Osteocyte (in vitro differentiated cells): ENCODE measurements at regions not wholly inside any gene's neighbourhood (a gene's known extent, or its start where the extent isn't known, plus 50 kb on each side); places are given as distances from the start of the nearest gene placed in this dataset.

ENCODE experiments used
- DNase-seq: peaks from one replicate; pipeline ENCODE4 v3.0.0; 2021; ENCODE audit warnings: mixed read lengths; ENCODE audit not compliant: unreplicated experiment; ENCODE audit errors: extremely low spot score
- H3K27ac Mint-ChIP-seq: one replicate; pipeline ENCODE4 v1.8.0; 2021; ENCODE audit warnings: mild to moderate bottlenecking, mixed read lengths; ENCODE audit not compliant: unreplicated experiment
- H3K27me3 Mint-ChIP-seq: one replicate; pipeline ENCODE4 v1.8.0; 2021; ENCODE audit warnings: mixed read lengths; ENCODE audit not compliant: unreplicated experiment
- H3K36me3 Mint-ChIP-seq: one replicate; pipeline ENCODE4 v1.8.0; 2021; ENCODE audit warnings: mixed read lengths; ENCODE audit not compliant: unreplicated experiment
- H3K4me1 Mint-ChIP-seq: one replicate; pipeline ENCODE4 v1.8.0; 2021; ENCODE audit warnings: mixed read lengths; ENCODE audit not compliant: unreplicated experiment
- H3K4me3 Mint-ChIP-seq: one replicate; pipeline ENCODE4 v1.8.0; 2021; ENCODE audit warnings: mild to moderate bottlenecking, moderate library complexity, mixed read lengths; ENCODE audit not compliant: unreplicated experiment
- H3K9me3 Mint-ChIP-seq: one replicate; pipeline ENCODE4 v1.8.0; 2021; ENCODE audit warnings: mixed read lengths; ENCODE audit not compliant: unreplicated experiment
- CTCF ChIP-seq: fragments of 200-600 bp; sonication (generic); IDR thresholded peaks from 2 replicates; pipeline ENCODE4 v1.5.0; 2021; ENCODE audit warnings: antibody characterized with exemption, mild to moderate bottlenecking, moderate library complexity

- Mint-ChIP-seq H3K9me3 (no peaks in the 10 kb centered on the region), H3K27ac (no peak overlapping the region), H3K4me1 (no peaks in the 10 kb centered on the region), H3K36me3 (no peaks in the 10 kb centered on the region), H3K27me3 (peaks cover 29% of the 10 kb centered on the region), H3K4me3 (no peak overlapping the region)
- no peak for DNase-seq
- TF ChIP-seq CTCF, result no peak
These were observed 55.3 kb upstream of the NOL4 start for GRCh38 chr18:34280000-34280399.

- no peaks in the 10 kb centered on the region for H3K4me1 Mint-ChIP-seq
- H3K27ac Mint-ChIP-seq, result no peak overlapping the region
- no peaks in the 10 kb centered on the region for H3K36me3 Mint-ChIP-seq
- TF ChIP-seq CTCF, result no peak
- no peaks in the 10 kb centered on the region for H3K9me3 Mint-ChIP-seq
- peaks cover 24% of the 10 kb centered on the region for H3K27me3 Mint-ChIP-seq
- no peak for DNase-seq
- no peak overlapping the region for H3K4me3 Mint-ChIP-seq
These were observed 55.9 kb upstream of the NOL4 start for GRCh38 chr18:34280653-34281052.

GRCh38 chr18:34281290-34281689, 56.6 kb upstream of the NOL4 start:
- no peak for DNase-seq
- Mint-ChIP-seq H3K36me3 (no peaks in the 10 kb centered on the region), H3K9me3 (no peaks in the 10 kb centered on the region), H3K27ac (no peak overlapping the region), H3K4me3 (no peak overlapping the region), H3K27me3 (peaks cover 23% of the 10 kb centered on the region), H3K4me1 (no peaks in the 10 kb centered on the region)
- no peak for TF ChIP-seq CTCF

- no peak for TF ChIP-seq CTCF
- H3K4me1 Mint-ChIP-seq, result no peaks in the 10 kb centered on the region
- no peaks in the 10 kb centered on the region for H3K36me3 Mint-ChIP-seq
- H3K9me3 Mint-ChIP-seq, result no peaks in the 10 kb centered on the region
- peaks cover 21% of the 10 kb centered on the region for H3K27me3 Mint-ChIP-seq
- H3K4me3 Mint-ChIP-seq, result no peak overlapping the region
- H3K27ac Mint-ChIP-seq, result no peak overlapping the region
- DNase-seq, result no peak
These were observed 57.0 kb upstream of the NOL4 start for GRCh38 chr18:34281722-34282121.

- TF ChIP-seq CTCF, result no peak
- Mint-ChIP-seq H3K27ac (no peak overlapping the region), H3K4me1 (no peaks in the 10 kb centered on the region), H3K36me3 (peaks cover 2% of the 10 kb centered on the region), H3K4me3 (no peak overlapping the region), H3K27me3 (peaks cover 12% of the 10 kb centered on the region), H3K9me3 (peaks cover 7% of the 10 kb centered on the region)
- no peak for DNase-seq
These were observed 58.8 kb upstream of the NOL4 start for GRCh38 chr18:34283506-34283905.
